ENCODE measurements at regions not wholly inside any gene's neighbourhood (a gene's known extent, or its start where the extent isn't known, plus 50 kb on each side); places are given as distances from the start of the nearest gene placed in this dataset.

DNA sequence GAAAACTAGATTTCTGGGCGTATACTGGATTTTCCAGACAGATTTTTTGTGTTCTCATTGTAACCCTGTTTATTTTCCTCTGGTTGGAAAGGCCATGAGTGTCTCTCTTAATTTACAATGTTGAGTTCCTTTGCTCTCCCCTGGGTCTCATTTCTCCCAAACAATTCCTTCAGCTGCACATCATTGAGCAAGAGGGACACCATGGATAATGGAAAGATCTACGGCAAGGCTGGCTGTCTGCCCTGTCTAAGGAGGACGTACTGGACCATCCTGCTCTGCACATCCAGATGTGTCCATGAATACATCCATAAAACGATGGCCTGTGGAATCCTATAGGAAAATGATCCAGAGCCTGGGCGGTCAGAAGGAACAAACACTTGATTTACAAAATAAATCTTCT lies 258.1 kb upstream of the MCTP2 start:
- no peak for DNase-seq (ENCODE audit: low spot score in 2 of 2)
- Histone ChIP-seq H3K9me3 (no peaks in the 10 kb centered on the region), H3K36me3 (no peaks in the 10 kb centered on the region), H3K27ac (no peak overlapping the region), H3K4me3 (no peak overlapping the region), H3K4me1 (no peaks in the 10 kb centered on the region), H3K27me3 (no peaks in the 10 kb centered on the region)
- no peak for TF ChIP-seq POLR2A (IDR thresholded peaks at IDR 0.05)
- no peak for TF ChIP-seq POLR2AphosphoS5 (IDR thresholded peaks at IDR 0.05)
- TF ChIP-seq, protein P1, sequence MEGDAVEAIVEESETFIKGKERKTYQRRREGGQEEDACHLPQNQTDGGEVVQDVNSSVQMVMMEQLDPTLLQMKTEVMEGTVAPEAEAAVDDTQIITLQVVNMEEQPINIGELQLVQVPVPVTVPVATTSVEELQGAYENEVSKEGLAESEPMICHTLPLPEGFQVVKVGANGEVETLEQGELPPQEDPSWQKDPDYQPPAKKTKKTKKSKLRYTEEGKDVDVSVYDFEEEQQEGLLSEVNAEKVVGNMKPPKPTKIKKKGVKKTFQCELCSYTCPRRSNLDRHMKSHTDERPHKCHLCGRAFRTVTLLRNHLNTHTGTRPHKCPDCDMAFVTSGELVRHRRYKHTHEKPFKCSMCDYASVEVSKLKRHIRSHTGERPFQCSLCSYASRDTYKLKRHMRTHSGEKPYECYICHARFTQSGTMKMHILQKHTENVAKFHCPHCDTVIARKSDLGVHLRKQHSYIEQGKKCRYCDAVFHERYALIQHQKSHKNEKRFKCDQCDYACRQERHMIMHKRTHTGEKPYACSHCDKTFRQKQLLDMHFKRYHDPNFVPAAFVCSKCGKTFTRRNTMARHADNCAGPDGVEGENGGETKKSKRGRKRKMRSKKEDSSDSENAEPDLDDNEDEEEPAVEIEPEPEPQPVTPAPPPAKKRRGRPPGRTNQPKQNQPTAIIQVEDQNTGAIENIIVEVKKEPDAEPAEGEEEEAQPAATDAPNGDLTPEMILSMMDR (IDR thresholded peaks at IDR 0.05) = no peak
- intact Hi-C loops (cut with DNase I; ENCODE audit: low total_unique reads) = no loop called here

- Histone ChIP-seq H3K4me3 (no peak overlapping the region), H3K9me3 (no peaks in the 10 kb centered on the region), H3K27ac (no peak overlapping the region), H3K4me1 (no peaks in the 10 kb centered on the region), H3K27me3 (no peaks in the 10 kb centered on the region), H3K36me3 (no peaks in the 10 kb centered on the region)
- TF ChIP-seq POLR2AphosphoS5 (IDR thresholded peaks at IDR 0.05) (no peak), POLR2A (IDR thresholded peaks at IDR 0.05) (no peak)
- TF ChIP-seq, protein P1 (IDR thresholded peaks at IDR 0.05) = no peak
- intact Hi-C loops (cut with DNase I; ENCODE audit: low total_unique reads) = no loop called here
- no peak for DNase-seq (ENCODE audit: low spot score in 2 of 2)
Measured at GRCh38 chr15:93968773-93969172, 262.6 kb upstream of the MCTP2 start.

DNA sequence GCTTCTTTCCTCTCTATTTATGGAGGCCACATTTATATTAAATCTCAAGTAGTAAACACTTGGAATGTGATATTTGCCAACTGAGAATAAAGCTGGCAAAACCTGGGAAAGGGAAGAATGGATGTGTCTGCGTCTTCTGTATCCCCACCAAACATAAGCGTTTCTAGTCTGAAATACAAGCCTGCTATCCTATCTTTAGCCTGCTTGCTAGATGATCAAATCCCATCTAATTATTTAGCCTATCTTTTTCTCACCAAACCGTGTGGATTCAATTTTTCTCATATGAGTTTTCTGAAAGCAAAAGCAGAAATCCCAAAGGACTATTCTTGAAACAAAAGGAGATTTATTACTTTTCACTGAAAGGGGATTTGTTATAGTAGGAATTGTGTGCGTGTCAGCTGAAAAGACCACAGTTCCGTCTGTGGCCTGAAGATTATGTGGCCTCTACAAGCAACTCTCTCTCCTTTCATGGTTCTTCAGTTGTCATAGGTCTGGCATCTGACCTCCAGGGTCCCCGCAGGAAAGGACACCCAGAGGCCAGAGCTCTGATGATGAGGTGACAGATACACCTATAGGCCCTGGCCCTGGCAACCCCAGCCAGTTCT lies 266.0 kb upstream of the MCTP2 start:
- intact Hi-C loops (cut with DNase I; ENCODE audit: low total_unique reads) = no loop called here
- no peaks in the 10 kb centered on the region for H3K4me1 ChIP-seq
- H3K9me3 ChIP-seq = no peaks in the 10 kb centered on the region
- TF ChIP-seq, protein P1 (IDR thresholded peaks at IDR 0.05) = no peak
- DNase-seq (ENCODE audit: low spot score in 2 of 2) = no peak
- H3K4me3 ChIP-seq = no peak overlapping the region
- H3K27ac ChIP-seq = no peak overlapping the region
- H3K27me3 ChIP-seq = no peaks in the 10 kb centered on the region
- no peaks in the 10 kb centered on the region for H3K36me3 ChIP-seq

- Histone ChIP-seq H3K4me1 (no peaks in the 10 kb centered on the region), H3K27ac (no peak overlapping the region), H3K9me3 (no peaks in the 10 kb centered on the region), H3K27me3 (peaks cover 0 to 5% of the 10 kb centered on the region in 2 donors), H3K36me3 (no peaks in the 10 kb centered on the region), H3K4me3 (no peak overlapping the region)
- TF ChIP-seq POLR2AphosphoS5 (IDR thresholded peaks at IDR 0.05) = no peak
- TF ChIP-seq, protein P1 (IDR thresholded peaks at IDR 0.05) = no peak
- no peak for TF ChIP-seq POLR2A (IDR thresholded peaks at IDR 0.05)
- intact Hi-C loops (cut with DNase I; ENCODE audit: low total_unique reads) = no loop called here
- DNase-seq (ENCODE audit: low spot score in 2 of 2) = no peak
Measured at GRCh38 chr15:93954985-93955571, 276.3 kb upstream of the MCTP2 start.

- H3K27me3 ChIP-seq = peaks cover 0 to 5% of the 10 kb centered on the region in 2 donors
- no peaks in the 10 kb centered on the region for H3K9me3 ChIP-seq
- no peak for TF ChIP-seq POLR2A (IDR thresholded peaks at IDR 0.05)
- TF ChIP-seq POLR2AphosphoS5 (IDR thresholded peaks at IDR 0.05) = no peak
- TF ChIP-seq, protein P1 (IDR thresholded peaks at IDR 0.05) = no peak
- H3K27ac ChIP-seq = no peak overlapping the region
- H3K4me3 ChIP-seq = no peak overlapping the region
- H3K36me3 ChIP-seq = no peaks in the 10 kb centered on the region
- H3K4me1 ChIP-seq = no peaks in the 10 kb centered on the region
- intact Hi-C loops (cut with DNase I; ENCODE audit: low total_unique reads) = no loop called here
- DNase-seq (ENCODE audit: low spot score in 2 of 2) = no peak
Measured at GRCh38 chr15:93948726-93949125, 282.6 kb upstream of the MCTP2 start.
